Panc1 (cell line): ENCODE measurements at regions not wholly inside any gene's neighbourhood (a gene's known extent, or its start where the extent isn't known, plus 50 kb on each side); places are given as distances from the start of the nearest gene placed in this dataset.
A peak's percentile ranks its signal among the peaks of the same experiment; 100 is the strongest.

Source experiments
- ATAC-seq: fragments of 200-7000 bp; cut with Tn5 transposase; 2 replicates; pipeline ENCODE4 v1.9.1; 2020; ENCODE audit warnings: mild to moderate bottlenecking, moderate library complexity
- BruUV-seq: library from RNA; stranded (reverse); fragments of 400-500 nt; replicated peaks from 2 replicates; lab custom pipeline; 2021; lab: Mats Ljungman, UMichigan
- CTCF ChIA-PET: fragments of 300-600 bp; sonication (Branson Sonifier 250); formaldehyde crosslinking; loops from one replicate; lab custom pipeline; 2022; ENCODE audit warnings: antibody characterized with exemption; lab: Charles Lee
- POLR2A ChIA-PET: fragments of 300-600 bp; sonication (Branson Sonifier 250); formaldehyde crosslinking; loops from one replicate; lab custom pipeline; 2022; ENCODE audit warnings: antibody characterized with exemption; lab: Charles Lee
- DNase-seq: peaks from one replicate; pipeline ENCODE4 v3.0.0-alpha.2; 2010; ENCODE audit warnings: low read depth, low spot score
- H3K27ac ChIP-seq: 2 replicates; pipeline ENCODE4 v1.5.1; 2011; ENCODE audit warnings: mild to moderate bottlenecking, low read length, inconsistent platforms
- H3K27me3 ChIP-seq: fragments of 200-500 bp; sonication (Bioruptor generic); 2 replicates; pipeline ENCODE4 v1.6.0; 2014; ENCODE audit warnings: low read length, inconsistent platforms; ENCODE audit not compliant: control insufficient read depth, insufficient read depth
- H3K36me3 ChIP-seq: fragments of 200-500 bp; sonication (Bioruptor generic); 2 replicates; pipeline ENCODE4 v1.5.1; 2014; ENCODE audit warnings: inconsistent platforms, mild to moderate bottlenecking, low read length, moderate library complexity; ENCODE audit not compliant: control insufficient read depth, insufficient read depth
- H3K4me1 ChIP-seq: 2 replicates; pipeline ENCODE4 v1.5.1; 2011; ENCODE audit warnings: inconsistent platforms, mild to moderate bottlenecking, low read length, moderate library complexity; ENCODE audit not compliant: control insufficient read depth, insufficient read depth
- H3K4me3 ChIP-seq, 2 experiments: 2 replicates each; pipeline ENCODE4 v1.5.1; 2011 to 2012; ENCODE audit warnings: low read depth in 2 of 2, low read length in 2 of 2, mild to moderate bottlenecking in 2 of 2, inconsistent platforms in 1 of 2, moderate library complexity in 1 of 2
- H3K9me3 ChIP-seq: fragments of 200-500 bp; sonication (Bioruptor generic); 2 replicates; pipeline ENCODE4 v1.5.1; 2014; ENCODE audit warnings: low read depth, mild to moderate bottlenecking, inconsistent platforms, low read length, moderate library complexity; ENCODE audit not compliant: control insufficient read depth, insufficient read depth
- CTCF ChIP-seq: fragments of 450-650 bp; IDR thresholded peaks from 2 replicates; pipeline ENCODE4 v1.5.1; 2017; ENCODE audit warnings: mild to moderate bottlenecking
- POLR2AphosphoS5 ChIP-seq: IDR thresholded peaks from 2 replicates; pipeline ENCODE4 v1.6.1; 2012; ENCODE audit warnings: mild to moderate bottlenecking, low read depth, low read length, moderate library complexity
- SIN3A ChIP-seq: IDR thresholded peaks from 2 replicates; pipeline ENCODE4 v1.6.1; 2012; ENCODE audit warnings: low read depth, mild to moderate bottlenecking, low read length, moderate library complexity, borderline replicate concordance; ENCODE audit not compliant: insufficient read depth
- TCF7L2 ChIP-seq: IDR thresholded peaks from 2 replicates; pipeline ENCODE4 v1.6.1; 2011; ENCODE audit warnings: mild to moderate bottlenecking, low read depth, low read length, inconsistent platforms
- in situ Hi-C: cut with HindIII; loops from 2 replicates; pipeline ENCODE4 v1.10.0; 2016; ENCODE audit warnings: low sequenced_read_pairs, low pct_unique_long_range_greater_than_20kb
- intact Hi-C: fragments of 100-400 bp; cut with micrococcal nuclease; formaldehyde crosslinking; loops from one replicate; pipeline ENCODE4 v1.10.0; 2022; ENCODE audit not compliant: unreplicated experiment
- TF ChIP-seq, protein P1 (sequence below), 2 experiments: IDR thresholded peaks; 2 replicates each; pipeline ENCODE4 v1.6.1; 2011 to 2012; ENCODE audit warnings: low read depth in 2 of 2, control low read depth in 1 of 2, low read length in 1 of 2, mild to moderate bottlenecking in 1 of 2, moderate library complexity in 1 of 2; ENCODE audit not compliant: insufficient read depth in 1 of 2

DNA sequence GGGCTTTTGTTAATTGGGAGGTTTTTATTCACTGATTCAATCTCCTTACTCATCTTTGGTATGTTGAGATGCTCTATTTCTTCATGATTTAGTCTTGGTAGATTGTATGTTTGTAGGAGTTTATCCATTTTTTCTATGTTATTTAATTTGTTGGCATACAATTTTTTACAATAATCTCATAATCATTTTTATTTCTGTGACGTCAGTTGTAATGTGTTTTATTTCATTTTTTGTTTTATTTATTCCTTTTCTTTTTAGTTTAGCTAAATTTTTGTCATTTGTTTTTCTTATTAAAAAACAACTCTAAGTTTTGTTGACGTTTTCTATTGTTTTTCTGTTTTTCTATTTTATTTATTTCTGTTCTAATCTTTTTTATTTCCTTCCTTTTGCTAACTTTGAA, 389.8 kb downstream of the HS3ST3B1 start:
- ATAC-seq (no peak), DNase-seq (no peak)
- intact Hi-C loops = no loop called here
- TF ChIP-seq CTCF = no peak
- in situ Hi-C loops = no loop called here
- H3K27me3 ChIP-seq = no peaks in the 10 kb centered on the region
- no peaks in the 10 kb centered on the region for H3K4me1 ChIP-seq
- no peak overlapping the region for H3K27ac ChIP-seq
- no peaks in the 10 kb centered on the region for H3K36me3 ChIP-seq
- no peaks in the 10 kb centered on the region for H3K9me3 ChIP-seq
- CTCF ChIA-PET = no interaction called here
- no TSS peak for BruUV-seq
- no peak overlapping the region for H3K4me3 ChIP-seq
- POLR2A ChIA-PET = no interaction called here

DNA sequence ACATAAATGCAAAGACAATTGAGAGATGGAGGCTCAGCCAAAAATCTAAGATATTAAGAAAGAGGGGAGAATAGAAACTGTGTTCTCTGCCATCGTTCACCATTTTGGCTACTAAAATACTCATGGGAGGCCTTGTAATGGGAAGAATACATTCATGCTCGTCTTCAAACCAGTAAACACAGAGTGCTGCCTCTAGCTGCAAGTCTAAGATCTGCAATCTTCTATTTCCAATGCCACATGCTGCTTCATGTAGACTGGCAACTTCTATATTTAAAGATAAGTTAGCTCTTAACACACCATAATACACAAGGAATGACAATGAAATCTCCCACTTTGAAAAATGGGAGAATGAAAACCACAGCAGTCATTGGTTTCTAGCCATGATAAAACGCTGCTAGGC, 387.3 kb downstream of the HS3ST3B1 start:
- intact Hi-C loops = no loop called here
- Histone ChIP-seq H3K4me1 (no peaks in the 10 kb centered on the region), H3K36me3 (no peaks in the 10 kb centered on the region), H3K27me3 (no peaks in the 10 kb centered on the region), H3K9me3 (no peaks in the 10 kb centered on the region), H3K4me3 (no peak overlapping the region), H3K27ac (no peak overlapping the region)
- POLR2A ChIA-PET = no interaction called here
- BruUV-seq = no TSS peak
- in situ Hi-C loops = no loop called here
- no peak for ATAC-seq
- DNase-seq = no peak
- TF ChIP-seq TCF7L2 (no peak), CTCF (peak; percentile 20; the same call in 1 of the 2 replicates)
- CTCF ChIA-PET = no interaction called here

DNA sequence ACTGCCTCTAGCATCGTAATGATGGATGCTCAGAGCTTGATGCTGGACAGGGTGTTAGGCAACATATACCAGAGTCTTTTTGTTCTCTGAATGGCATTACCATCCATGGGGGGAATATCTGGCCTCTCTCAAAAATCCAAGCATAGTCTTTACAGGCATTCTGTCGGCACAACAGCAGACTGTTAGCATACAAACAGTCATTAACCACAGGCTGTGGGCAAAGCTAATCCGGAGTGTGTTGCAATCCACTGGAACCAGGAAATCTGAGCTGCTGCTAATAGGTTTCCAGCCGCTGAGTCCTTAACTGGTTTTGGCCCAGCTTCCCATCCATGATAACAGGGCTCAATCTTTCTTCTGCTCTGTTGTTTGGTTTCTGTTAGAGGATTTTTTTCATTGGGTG, 371.9 kb downstream of the HS3ST3B1 start:
- CTCF ChIA-PET = no interaction called here
- no TSS peak for BruUV-seq

More for the DNA sequence above, 371.9 kb downstream of the HS3ST3B1 start:
- H3K36me3 ChIP-seq = no peaks in the 10 kb centered on the region
- intact Hi-C loops (no loop called here), in situ Hi-C loops (no loop called here)
- ATAC-seq = no peak
- no peaks in the 10 kb centered on the region for H3K9me3 ChIP-seq
- POLR2A ChIA-PET = no interaction called here
- no peak for DNase-seq
- no peak for TF ChIP-seq POLR2AphosphoS5
- TF ChIP-seq, protein P1, sequence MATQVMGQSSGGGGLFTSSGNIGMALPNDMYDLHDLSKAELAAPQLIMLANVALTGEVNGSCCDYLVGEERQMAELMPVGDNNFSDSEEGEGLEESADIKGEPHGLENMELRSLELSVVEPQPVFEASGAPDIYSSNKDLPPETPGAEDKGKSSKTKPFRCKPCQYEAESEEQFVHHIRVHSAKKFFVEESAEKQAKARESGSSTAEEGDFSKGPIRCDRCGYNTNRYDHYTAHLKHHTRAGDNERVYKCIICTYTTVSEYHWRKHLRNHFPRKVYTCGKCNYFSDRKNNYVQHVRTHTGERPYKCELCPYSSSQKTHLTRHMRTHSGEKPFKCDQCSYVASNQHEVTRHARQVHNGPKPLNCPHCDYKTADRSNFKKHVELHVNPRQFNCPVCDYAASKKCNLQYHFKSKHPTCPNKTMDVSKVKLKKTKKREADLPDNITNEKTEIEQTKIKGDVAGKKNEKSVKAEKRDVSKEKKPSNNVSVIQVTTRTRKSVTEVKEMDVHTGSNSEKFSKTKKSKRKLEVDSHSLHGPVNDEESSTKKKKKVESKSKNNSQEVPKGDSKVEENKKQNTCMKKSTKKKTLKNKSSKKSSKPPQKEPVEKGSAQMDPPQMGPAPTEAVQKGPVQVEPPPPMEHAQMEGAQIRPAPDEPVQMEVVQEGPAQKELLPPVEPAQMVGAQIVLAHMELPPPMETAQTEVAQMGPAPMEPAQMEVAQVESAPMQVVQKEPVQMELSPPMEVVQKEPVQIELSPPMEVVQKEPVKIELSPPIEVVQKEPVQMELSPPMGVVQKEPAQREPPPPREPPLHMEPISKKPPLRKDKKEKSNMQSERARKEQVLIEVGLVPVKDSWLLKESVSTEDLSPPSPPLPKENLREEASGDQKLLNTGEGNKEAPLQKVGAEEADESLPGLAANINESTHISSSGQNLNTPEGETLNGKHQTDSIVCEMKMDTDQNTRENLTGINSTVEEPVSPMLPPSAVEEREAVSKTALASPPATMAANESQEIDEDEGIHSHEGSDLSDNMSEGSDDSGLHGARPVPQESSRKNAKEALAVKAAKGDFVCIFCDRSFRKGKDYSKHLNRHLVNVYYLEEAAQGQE (IDR thresholded peaks at IDR 0.05; ENCODE audit: insufficient read depth in 1 of 2, low read depth in 2 of 2, low read length in 1 of 2) = no peak
- TF ChIP-seq TCF7L2 = no peak
- TF ChIP-seq SIN3A = no peak
- no peak for TF ChIP-seq CTCF
- no peaks in the 10 kb centered on the region for H3K27me3 ChIP-seq
- H3K4me3 ChIP-seq = no peak overlapping the region
- H3K27ac ChIP-seq = no peak overlapping the region
- no peaks in the 10 kb centered on the region for H3K4me1 ChIP-seq
